ENCODE measurements at regions not wholly inside any gene's neighbourhood (a gene's known extent, or its start where the extent isn't known, plus 50 kb on each side); places are given as distances from the start of the nearest gene placed in this dataset.

DNA sequence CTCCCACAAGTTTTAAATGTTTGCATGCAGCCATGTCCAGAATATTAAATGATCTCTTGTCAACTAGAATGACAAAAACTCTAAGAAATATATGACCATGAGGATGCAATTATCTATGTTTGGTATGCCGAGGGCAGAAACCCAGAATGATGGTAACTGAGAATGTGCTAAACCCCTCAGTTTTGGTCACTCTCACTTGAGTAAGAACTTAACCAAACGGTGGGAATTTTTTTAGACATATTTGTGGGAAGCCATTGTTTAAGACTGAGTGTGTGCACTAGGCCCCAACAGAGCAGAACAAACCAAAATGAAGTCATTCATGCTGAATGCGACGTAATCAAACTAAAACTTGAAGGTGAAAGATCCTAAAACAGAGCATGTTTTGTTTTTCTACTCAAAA is 1927.9 kb upstream of the SEL1L start:
- TF ChIP-seq ARNT (IDR thresholded peaks at IDR 0.05) (no peak), FOXK2 (IDR thresholded peaks at IDR 0.05) (no peak), CTBP1 (IDR thresholded peaks at IDR 0.05; ENCODE audit: borderline replicate concordance) (no peak), ZNF384 (IDR thresholded peaks at IDR 0.05) (no peak), HDGF (IDR thresholded peaks at IDR 0.05; ENCODE audit: borderline replicate concordance) (no peak), SP1 (IDR thresholded peaks at IDR 0.05) (no peak), FOXA1 (IDR thresholded peaks at IDR 0.05) (no peak), NFRKB (IDR thresholded peaks at IDR 0.05) (no peak), SUZ12 (IDR thresholded peaks at IDR 0.05) (no peak), L3MBTL2 (conservative IDR thresholded peaks at IDR 0.05) (no peak), FOXM1 (IDR thresholded peaks at IDR 0.05; ENCODE audit: borderline replicate concordance) (no peak), LEF1 (IDR thresholded peaks at IDR 0.05; ENCODE audit: borderline replicate concordance) (no peak), PKNOX1 (IDR thresholded peaks at IDR 0.05) (no peak)
